ENCODE measurements at regions not wholly inside any gene's neighbourhood (a gene's known extent, or its start where the extent isn't known, plus 50 kb on each side); places are given as distances from the start of the nearest gene placed in this dataset.
"Not testable (repeated sequence)": the region's sequence is repeated elsewhere in the genome, so short reads cannot be mapped to it uniquely, and the experiment has no call there.

DNA sequence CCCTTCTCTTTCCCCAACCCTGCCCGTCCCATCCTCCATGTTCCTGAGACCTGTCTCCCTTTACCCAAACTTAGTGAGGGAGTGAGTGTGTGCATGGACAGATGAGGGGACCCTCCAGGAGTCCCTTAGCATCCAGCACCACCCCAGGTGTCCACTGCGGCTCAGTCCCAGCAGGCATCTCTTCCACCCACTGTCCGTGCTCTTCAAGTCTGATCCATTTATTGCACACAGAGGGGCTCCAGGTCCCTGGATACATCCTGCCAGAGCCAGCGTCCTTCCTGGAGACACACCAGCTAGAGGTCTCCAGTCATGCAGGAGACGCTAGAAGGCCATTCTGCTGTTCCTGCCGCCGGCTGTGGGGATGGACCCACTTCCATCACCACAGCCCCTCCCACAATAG, 239.2 kb downstream of the ADGRD1 start:
- DNase-seq = no peak

DNA sequence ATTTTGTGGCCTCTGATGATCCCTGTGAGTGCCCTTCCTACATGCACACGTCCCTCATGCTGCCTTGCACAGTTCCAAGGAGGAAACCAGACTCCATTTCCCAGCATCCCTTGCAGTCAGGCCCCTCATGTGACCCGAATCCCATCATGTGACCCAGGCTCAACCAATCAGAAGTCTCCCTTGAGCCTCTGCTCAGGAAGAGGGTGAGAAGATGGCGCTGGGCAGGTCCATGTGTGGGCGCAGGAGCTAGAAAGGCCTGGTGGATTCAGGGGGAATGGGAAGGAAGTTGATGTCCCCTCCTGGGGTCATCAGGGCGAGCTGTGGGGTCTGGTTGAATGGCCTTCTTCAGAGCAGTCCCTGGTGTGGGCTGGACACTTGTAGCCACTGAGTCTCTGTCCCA, 240.5 kb downstream of the ADGRD1 start:
- DNase-seq = no peak

DNA sequence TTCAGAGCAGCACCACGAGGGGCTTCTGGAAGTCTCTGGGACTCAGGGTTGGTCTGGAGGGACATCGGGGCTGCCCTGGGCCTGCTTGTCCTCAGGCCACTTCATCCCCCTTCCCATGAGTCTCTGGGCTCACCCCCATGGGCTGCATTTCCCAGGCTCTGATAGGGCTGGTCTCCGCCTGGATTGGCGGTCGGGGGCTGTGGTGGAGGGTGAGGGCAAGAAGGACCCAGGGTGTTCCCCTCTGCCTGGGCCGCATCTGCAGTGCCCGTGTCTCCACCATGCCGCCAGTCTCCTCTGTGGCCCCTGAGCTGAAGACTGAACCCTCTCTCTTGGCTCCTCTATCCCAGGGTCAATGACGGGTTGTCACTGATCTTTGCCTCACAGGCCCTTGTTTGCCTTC, 242.1 kb downstream of the ADGRD1 start:
- DNase-seq = no peak

DNA sequence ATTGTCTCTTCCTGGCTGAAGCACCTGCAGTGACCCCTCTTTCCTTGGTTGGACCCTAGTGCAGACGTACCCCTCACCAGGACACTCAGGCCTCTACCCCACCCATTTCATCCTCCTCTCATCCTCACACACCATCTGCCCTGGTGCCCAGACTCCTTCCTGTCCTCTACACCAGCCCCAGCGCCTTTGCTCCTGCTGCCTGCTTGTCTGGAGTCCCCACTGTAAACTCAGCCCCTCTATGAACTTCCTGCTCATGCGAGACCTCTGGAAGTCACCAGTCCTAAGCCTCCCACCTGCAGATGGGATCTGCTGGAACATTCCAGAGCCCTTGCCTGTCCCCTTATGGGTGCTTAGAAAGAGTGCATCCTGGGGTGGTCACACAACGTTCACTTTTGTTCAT, 242.5 kb downstream of the ADGRD1 start:
- no peak for DNase-seq

DNA sequence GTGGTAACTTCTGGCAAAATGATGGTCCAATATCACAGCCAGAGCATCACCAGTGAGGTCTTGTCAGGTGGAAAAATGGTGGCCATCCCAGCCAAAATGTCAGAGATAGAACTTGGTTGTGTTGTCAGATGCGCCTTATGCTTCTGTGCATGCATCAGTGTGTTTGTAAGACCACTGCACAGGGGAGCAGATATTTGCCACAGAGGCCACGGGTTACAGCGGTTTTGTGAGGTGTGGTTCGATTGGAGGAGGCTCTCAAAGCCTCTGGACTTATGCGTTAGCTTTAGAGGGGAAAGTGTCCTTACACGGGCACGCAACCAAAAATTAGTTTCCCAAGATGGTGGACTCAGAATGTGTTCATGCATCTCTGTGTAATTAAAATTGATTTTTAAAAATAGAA, 243.8 kb downstream of the ADGRD1 start:
- DNase-seq = no peak

DNA sequence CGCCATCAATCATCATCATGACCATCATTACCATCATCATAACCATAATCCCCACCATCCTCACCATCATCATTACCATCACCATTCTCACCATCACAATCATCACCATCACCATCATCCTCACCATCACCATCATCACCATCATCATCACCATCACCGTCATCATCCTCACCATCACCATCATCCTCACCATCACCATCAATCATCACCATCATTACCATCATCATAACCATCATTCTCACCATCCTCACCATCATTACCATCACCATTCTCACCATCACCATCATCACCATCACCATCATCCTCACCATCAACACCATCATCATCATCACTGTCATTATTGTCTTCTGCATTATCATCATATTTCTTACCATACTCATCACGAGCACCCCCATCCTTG, 245.5 kb downstream of the ADGRD1 start:
- DNase-seq = no peak

DNA sequence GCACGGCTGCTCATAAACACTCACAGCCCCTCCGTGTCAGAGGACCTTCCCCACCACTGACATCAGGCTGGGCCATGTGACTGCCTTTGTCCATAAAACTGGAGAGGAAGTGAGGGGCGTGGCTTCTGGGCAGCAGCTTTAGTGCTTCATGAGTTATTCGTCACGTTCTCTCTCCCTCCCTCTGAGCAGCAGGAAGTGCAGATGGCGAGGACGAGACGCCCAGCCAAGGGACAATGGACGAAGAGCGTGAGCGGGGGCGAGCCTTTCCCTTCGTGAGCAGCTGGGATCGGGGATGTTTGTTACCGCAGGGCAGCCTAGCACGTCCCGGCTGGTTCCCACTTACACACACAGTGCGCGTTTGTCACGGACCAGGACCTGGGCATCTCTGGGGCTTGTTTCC, 248.2 kb downstream of the ADGRD1 start:
- DNase-seq = not testable (repeated sequence)

DNA sequence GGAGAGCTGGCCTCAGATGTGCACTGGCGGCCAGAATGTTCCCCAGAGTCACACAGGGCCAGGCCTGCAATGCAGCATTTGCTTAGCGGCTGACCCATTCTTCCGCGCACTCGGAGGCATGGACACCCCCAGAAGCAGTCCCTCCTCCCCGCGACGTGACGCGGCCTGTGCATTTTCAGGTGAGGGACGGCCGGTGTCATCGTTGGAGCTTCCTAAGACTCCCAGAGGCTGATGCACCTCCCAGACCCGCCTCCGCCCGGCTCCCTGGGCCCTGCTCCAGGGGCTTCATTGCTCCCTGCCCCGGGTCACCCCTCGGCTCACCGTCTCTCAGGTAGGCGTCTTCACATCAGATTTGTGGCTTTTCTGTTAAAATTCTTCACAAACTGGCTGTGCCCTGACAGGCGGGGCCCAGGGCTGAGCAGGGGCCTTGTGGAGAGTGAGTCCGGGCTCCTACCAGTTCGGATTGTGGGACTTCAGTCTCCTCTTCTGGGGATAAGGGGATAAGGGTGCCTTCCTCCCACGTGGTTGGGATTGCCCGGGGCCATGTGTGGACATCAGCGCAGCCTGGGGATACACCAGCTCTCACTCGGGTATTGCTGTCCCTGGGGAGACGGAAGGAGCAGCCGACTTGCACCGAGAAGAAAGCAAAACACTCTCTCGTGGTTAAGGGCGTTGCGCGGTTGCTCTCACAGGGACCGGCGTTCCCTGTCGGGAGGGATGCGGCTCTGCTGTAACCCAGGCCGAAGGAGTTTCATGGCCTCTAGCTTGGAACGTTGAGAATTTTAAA, 249.1 kb downstream of the ADGRD1 start:
- DNase-seq = no peak

DNA sequence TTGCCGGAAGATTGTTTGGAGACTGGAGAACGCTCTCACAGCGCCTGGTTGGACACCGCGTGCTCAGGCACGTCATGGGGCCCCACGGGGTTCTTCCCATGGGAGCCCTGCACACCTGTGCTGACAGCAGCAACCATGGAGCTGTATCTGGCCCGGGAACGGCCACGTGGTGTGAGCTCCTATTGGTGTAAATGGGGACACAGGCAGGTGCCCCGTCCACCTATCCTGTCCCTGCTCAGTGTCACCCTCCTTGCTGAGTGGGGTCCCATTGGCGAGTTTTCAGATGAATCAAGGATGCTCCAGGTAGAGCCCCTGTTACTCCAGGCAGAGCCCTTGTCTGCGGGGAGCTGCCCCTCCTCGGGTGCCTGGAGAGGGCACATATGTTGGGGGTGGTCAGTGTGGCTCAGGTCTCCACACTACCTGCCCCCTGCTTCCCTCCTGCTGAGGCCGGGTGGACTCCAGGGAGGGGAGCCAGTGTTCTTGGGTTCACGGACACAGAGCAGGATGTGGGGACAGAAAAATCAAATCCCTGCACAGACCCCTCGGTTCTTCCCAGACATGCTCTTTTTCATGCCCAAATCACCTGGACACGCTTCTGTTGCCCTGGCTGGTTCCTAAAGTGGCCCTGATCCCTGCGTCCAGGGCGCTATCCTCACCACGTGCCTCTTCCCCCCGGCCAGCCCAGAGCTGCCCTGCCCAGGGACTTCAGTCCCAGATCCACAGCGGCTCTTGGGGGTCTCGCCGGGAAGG, 250.1 kb downstream of the ADGRD1 start:
- DNase-seq = no peak

DNA sequence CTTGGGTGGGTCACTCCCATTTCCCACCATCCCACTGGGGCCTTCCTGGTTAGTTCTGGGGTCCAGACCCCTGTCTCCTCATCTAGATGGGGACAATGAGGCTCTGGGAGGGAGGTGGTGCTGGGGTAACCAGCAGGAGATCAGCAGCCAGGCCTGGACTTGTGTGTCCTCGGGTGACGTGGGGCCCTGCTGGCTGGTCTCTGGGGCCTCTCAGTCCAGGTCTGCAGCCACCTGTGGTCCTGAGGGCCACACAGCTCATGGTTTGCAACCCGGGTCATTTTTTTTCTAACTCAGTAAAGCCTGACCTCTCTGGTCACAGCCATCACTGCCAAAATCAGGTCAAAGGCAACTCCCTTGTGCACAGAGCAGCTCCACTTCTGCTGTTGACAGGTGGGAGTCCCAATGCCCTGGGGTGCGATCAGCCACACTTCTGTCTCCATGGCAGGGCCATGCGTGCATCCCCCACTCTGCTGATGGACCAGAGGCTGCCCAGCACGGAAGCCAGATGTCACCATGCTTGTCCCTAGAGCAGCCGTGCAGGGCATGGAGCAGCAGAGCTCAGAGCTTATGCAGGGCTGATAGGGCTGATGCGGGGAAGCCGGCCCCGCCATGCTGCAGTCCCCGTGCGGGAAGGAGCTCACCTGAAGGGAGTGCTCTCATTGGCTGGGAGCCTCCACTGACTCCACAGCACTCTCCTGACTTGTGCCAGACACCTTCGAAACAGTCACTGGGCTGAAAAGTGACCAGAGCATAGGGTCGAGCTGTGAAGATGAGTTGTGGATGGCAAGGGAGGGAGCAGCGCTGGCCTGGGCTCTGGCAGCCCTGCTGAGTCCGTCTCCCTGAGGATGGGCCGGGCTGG, 250.9 kb downstream of the ADGRD1 start:
- no peak for DNase-seq

DNA sequence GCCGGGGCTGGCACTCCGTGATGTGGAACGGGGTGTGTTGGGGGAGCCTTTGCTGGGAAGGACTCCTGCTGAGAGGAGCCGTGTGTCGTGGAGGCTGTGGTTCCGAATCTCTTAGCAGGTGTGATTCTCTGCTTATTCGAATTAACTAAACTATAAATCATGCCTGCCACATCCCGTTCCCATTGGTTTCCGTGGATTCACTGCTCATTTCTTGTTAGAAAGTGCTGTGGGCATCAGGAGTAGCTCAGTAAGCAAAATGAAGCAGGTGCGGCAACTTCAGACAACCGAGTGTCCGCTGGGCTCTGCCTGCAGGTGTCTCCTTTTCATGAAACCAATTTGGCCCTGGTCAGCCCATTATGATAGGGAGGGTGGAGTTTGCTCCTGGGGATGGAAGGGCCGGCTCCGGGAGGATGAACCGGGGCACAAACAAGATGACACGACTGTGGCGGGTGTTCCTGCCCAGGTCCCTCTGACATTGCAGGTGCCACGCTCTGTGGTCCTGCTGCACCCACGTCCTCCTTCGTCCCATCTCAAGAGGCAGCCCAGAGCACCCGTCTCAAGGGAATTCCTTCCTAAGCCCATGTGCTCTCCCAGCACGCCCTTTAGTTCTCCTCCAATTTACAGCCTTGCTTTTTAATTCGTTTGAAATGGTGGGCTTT, 251.7 kb downstream of the ADGRD1 start:
- DNase-seq = not testable (repeated sequence)

DNA sequence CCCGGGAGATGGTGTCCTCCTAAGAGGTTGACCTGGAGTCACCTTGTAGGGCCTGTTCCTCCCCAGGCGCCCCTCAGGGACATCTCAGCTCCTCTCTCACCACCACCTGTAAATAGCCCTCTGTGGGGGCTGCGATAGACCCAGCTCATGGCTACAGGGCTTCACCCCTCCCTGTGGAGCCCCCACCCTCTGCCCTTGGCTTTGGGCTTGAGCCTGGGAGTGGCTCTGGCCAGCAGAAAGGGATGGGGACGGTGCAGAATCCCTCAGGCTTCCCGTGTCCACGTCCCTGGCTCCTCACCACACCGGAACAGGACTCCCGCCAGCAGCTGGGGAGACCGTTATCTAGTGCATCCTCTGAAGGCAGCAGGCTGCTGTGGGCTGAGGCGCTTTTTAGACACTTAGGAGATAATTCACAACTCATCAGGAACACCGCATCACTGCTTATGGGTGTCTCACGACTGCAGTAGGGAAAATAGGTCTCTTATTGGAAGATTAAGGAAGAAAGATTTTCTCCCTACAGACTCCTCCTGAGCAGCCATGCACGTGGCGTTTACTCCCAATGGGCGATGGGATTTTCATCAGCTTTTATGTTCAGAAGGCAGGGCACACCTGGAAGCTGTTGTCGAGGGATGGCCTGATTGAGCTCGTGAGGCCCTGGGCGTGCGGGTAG, 253.1 kb downstream of the ADGRD1 start:
- not testable (repeated sequence) for DNase-seq

DNA sequence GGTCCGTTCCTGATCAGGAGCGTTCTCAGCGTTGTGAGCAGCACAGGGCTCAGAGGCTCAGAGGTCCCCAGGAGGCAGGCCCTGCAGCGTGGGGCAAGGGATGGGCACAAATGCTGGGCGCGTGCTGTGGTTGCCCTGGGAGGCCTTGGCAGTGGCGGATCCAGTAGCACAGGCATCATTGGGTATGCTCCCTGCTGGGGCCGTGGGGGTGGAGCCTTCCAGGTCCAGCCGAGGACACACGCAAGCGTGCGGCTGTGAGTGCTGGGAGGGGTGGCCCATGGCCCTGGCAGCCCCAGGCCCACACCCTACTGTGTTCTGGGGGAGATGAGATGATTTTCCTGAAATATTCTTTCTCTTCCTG, 253.6 kb downstream of the ADGRD1 start:
- not testable (repeated sequence) for DNase-seq

DNA sequence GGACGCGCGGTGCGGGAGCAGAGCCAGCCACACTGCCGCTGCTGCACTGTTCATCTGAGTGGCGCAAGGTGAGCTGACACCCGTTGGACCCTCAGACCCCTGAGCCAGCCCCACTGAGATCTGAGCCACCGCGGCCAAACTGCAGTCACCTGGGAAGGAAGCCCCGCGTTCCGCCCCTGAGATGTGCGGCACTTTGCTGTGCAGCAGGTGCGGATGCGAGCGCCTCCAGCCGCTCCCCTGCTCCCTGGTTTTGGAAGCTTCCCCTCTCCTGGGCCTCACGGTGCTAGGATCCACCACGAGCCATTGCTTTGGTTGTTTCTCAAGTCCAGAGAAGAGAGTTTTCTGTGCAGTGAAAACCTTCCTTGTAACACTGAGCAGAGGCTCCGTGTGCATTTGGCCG, 254.1 kb downstream of the ADGRD1 start:
- not testable (repeated sequence) for DNase-seq

DNA sequence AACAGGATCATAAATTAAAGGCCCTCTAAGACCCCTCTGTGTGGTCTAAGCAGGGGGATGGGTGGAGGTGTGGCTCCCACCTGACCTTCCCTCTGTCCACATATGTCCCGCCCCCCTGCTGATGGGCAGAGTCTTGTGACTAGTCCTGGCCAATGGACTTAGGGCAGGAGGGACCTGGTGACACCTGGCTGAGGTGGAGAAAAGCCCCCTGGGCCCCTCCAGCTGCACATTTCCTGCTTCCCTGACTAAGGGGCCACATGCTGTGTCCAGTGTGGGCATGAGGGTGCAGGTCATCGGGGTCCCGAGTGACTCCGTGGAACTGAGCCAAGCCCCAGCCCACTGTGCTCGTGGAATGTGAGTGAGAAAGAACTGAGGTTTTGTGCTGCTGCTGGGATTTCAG, 254.7 kb downstream of the ADGRD1 start:
- DNase-seq = no peak

DNA sequence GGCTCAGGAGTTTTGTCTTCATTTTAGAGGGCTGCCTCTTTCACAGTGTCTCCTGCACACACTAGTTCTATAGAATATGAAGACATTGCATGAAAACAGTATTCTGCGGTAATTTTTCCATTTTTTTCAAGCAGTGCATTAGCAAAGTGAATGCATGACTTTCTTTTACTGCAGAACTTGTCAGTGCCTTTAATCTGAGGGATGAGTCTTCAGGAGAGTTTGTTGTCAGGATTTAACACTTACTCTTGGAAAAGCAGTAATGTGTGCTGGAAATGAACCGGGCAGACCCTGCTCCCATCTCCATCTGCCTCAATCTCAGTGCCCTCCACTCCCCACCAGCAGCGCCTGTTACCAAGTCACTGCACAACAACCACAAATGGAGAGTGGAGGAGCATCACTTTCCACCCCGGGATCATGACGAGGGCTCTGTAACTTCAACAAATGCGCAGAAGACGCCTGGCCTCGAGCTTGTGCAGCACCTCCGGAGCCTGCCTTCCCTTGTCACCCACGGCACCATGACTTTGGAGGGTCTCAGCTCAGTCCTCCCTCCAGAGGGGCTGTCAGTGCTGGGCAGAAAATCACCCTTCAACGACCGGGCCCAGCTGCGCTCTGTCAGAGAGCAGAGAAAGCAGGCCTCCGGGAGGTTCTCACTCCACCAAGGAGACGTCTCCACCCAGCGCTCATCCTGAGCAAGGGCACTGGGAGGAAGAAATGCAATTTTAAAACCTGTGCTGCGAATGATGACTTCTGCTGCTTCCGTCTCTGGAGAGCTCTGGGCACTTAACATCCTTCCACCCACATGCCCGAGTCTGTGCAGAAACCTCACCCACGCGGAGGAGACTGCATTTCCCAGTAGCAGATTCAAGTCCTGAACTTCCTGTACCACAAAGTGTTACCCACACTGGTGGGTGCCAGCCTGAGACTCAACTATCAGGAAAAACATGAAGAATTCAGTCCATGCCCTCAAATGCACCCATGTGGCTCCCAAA, 255.7 kb downstream of the ADGRD1 start:
- DNase-seq = no peak

DNA sequence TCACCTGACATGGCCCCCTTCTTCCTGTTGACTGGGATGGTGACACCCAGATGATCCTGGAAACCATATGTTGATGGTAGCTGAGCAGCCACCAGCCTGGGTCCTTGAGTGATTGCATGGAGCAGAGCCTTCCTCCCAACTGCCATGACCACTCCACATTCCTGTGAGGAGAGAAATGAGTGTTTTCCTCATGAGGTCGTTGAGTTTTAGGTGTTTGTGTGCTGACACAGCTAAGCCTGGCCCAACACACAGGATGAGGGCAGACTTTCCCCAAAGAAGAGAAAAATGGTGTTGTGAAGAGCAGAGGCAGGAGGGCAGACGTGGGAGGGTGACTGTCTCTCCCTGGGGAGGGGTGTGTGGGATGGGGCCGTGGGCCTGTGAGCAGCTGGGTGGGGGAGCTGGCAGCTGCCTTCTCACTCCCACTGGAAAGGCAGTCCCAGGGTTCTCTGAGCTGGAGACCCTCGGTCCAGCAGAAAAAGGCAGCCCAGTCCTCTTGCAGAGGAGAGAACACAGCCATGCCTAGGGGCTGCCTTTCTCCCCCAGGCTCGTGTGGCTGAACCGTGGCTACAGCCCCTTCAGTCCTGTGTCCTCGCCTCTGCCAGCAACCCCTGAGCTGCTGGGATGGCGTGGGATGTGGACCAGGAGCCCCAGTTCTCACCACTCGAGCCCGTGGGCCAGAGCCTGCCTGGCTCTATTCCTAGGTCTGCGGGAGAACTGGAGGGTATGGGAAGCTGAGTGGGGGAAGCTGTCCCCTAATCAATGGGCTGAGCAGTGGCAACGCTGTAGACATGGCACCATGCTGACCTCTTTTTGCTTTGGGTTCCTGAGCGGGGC, 257.0 kb downstream of the ADGRD1 start:
- DNase-seq = no peak

DNA sequence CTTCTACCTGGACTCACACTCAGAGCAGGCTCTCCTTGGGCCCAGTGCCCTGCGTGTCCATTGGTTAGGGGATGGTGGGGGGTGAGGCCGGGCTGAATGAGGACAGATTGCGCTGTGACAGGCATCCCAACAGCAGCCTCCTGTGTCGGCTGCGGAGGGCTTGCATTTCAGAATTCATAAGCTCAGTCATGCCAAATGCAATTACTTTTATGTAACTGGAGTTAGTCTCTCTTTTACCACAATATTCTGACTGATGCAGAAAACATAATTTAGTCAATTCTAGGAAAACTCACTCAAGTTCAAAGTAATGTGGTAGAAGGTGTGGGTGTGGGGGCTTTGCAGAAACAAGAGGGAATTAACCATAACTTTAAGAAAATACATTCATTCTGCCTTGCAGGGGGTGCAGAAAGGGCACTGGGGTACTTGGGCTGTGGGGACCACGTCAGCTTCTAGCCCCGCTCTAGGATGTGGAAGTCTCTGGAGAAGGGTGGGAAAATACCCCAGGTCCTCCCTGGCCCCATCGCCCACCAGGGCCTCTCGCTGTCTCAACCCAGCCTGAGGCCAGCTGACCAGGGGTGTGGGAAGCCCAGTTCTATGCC, 257.7 kb downstream of the ADGRD1 start:
- no peak for DNase-seq

DNA sequence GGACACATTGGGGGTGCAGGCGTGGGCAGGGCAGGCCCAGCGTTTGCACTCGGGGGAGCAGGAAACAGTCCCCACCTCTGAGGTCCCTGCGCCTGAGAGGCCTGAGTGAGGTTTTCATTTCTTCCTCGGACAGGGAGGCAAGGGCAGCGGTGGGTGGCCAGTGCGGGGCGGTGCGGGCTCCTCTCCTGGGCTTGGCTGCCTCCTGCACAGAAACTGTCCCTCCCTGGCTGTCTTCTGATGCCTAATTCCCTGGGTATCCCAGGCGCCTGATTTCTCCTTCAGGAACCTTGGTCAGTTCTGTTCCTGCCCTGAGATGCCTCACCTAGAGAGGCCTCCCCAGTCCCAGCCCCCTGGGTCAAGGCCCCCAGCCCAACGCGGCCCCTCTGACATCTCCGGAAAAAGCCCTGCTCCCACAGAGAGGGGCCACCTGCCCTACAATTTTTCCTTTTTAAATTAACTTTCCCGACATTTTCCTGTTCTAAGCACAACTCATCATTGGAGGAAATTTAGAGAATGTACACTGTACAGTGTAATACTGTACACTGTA, 260.3 kb downstream of the ADGRD1 start:
- no peak for DNase-seq
